H1 (cell line): ENCODE measurements at regions not wholly inside any gene's neighbourhood (a gene's known extent, or its start where the extent isn't known, plus 50 kb on each side); places are given as distances from the start of the nearest gene placed in this dataset.
"Not testable (repeated sequence)": the region's sequence is repeated elsewhere in the genome, so short reads cannot be mapped to it uniquely, and the experiment has no call there.

ENCODE experiments used
- CTCF ChIA-PET: fragments of 300-600 bp; sonication (Branson Sonifier 250); formaldehyde crosslinking; loops from one replicate; lab custom pipeline; 2021; ENCODE audit not compliant: partially characterized antibody; lab: Charles Lee
- POLR2A ChIA-PET: fragments of 300-600 bp; sonication (Branson Sonifier 250); formaldehyde crosslinking; loops from one replicate; lab custom pipeline; 2021; ENCODE audit warnings: inconsistent platforms; ENCODE audit not compliant: partially characterized antibody; lab: Charles Lee
- DNase-seq, 2 experiments: peaks; one replicate each; pipeline versions ENCODE4 v3.0.0 to v3.0.0-alpha.2; 2010 to 2022; ENCODE audit warnings: low spot score in 2 of 2, low read depth in 1 of 2, mixed read lengths in 1 of 2
- FAIRE-seq: peaks from 2 replicates; lab custom pipeline; 2011; peaks lifted over from hg19 to GRCh38; lab: Jason Lieb, UNC
- H2AFZ ChIP-seq: 2 replicates; pipeline ENCODE4 v1.8.1; 2012; ENCODE audit warnings: low read length, inconsistent platforms
- H2AK5ac ChIP-seq: 2 replicates; pipeline ENCODE4 v1.6.1; 2013; ENCODE audit warnings: low read depth, low read length
- H2BK120ac ChIP-seq: replicated peaks from 2 replicates; pipeline ENCODE3; 2013; ENCODE audit warnings: low read depth, low read length, inconsistent platforms
- H2BK12ac ChIP-seq: 2 replicates; pipeline ENCODE4 v1.6.1; 2013; ENCODE audit warnings: low read depth, low read length
- H2BK15ac ChIP-seq: 2 replicates; pipeline ENCODE4 v1.6.1; 2013; ENCODE audit warnings: low read length
- H2BK20ac ChIP-seq: 2 replicates; pipeline ENCODE4 v1.6.1; 2013; ENCODE audit warnings: low read length
- H2BK5ac ChIP-seq: 2 replicates; pipeline ENCODE4 v1.6.1; 2013; ENCODE audit warnings: low read depth, low read length
- H3K14ac ChIP-seq: 2 replicates; pipeline ENCODE4 v1.6.1; 2013; ENCODE audit warnings: inconsistent platforms; ENCODE audit not compliant: insufficient read length
- H3K18ac ChIP-seq: 2 replicates; pipeline ENCODE4 v1.6.1; 2013; ENCODE audit warnings: low read length; ENCODE audit errors: extremely low read depth
- H3K23ac ChIP-seq: 2 replicates; pipeline ENCODE4 v1.6.1; 2013; ENCODE audit warnings: inconsistent platforms; ENCODE audit not compliant: insufficient read length
- H3K23me2 ChIP-seq: 2 replicates; pipeline ENCODE4 v1.6.1; 2013; ENCODE audit warnings: low read depth, low read length
- H3K27ac ChIP-seq: 2 replicates; pipeline ENCODE4 v1.6.1; 2011; ENCODE audit warnings: low read depth, low read length, inconsistent platforms
- H3K27me3 ChIP-seq, 4 experiments: replicated peaks in 1 of 4; 1 replicate in 1 of 4; 2 replicates in 3 of 4; pipeline versions ENCODE4 v1.6.1 to v1.8.1; 2011 to 2013; ENCODE audit warnings: low read length in 3 of 4, mild to moderate bottlenecking in 3 of 4, inconsistent platforms in 2 of 4, mixed read lengths in 2 of 4, moderate library complexity in 1 of 4; ENCODE audit not compliant: control insufficient read depth in 3 of 4, insufficient read depth in 3 of 4; ENCODE audit errors: extremely low read depth in 1 of 4
- H3K36me3 ChIP-seq, 4 experiments: 2 replicates each; pipeline versions ENCODE4 v1.6.1 to v1.8.1; 2011 to 2013; ENCODE audit warnings: mild to moderate bottlenecking in 4 of 4, low read length in 3 of 4, moderate library complexity in 2 of 4, control low read depth in 1 of 4, inconsistent platforms in 1 of 4; ENCODE audit not compliant: insufficient read depth in 4 of 4, control insufficient read depth in 2 of 4
- H3K4ac ChIP-seq: replicated peaks from 2 replicates; pipeline ENCODE3; 2013; ENCODE audit warnings: low read length, low read depth, mixed read lengths, inconsistent platforms; ENCODE audit not compliant: insufficient read length
- H3K4me1 ChIP-seq, 4 experiments: replicated peaks in 1 of 4; 1 replicate in 1 of 4; 2 replicates in 3 of 4; pipeline versions ENCODE4 v1.6.1 to v1.8.1; 2011 to 2013; ENCODE audit warnings: low read length in 3 of 4, inconsistent platforms in 2 of 4, mixed read lengths in 1 of 4; ENCODE audit not compliant: insufficient read depth in 4 of 4, control insufficient read depth in 3 of 4
- H3K4me2 ChIP-seq, 2 experiments: 2 replicates each; pipeline versions ENCODE4 v1.6.1 to v1.8.1; 2011 to 2013; ENCODE audit warnings: low read depth in 2 of 2, low read length in 2 of 2, control low read depth in 1 of 2, inconsistent platforms in 1 of 2, mild to moderate bottlenecking in 1 of 2; ENCODE audit not compliant: insufficient read depth in 1 of 2
- H3K4me3 ChIP-seq, 4 experiments: fragments of 200-600, 300-600 bp in 1 of 4; sonication (generic), shearing (Covaris generic), sonication (Bioruptor Twin) in 1 of 4; 2 replicates each; pipeline versions ENCODE4 v1.5.1 to v1.8.1; 2011 to 2016; ENCODE audit warnings: low read length in 4 of 4, low read depth in 3 of 4, control low read depth in 2 of 4, inconsistent platforms in 2 of 4, mild to moderate bottlenecking in 2 of 4, mixed read lengths in 1 of 4, moderate library complexity in 1 of 4; ENCODE audit not compliant: insufficient read depth in 2 of 4; ENCODE audit errors: extremely low read depth in 1 of 4
- H3K56ac ChIP-seq: replicated peaks from 2 replicates; pipeline ENCODE3; 2013; ENCODE audit warnings: low read depth, mild to moderate bottlenecking, mixed read lengths, low read length, inconsistent platforms; ENCODE audit not compliant: insufficient read length
- H3K79me1 ChIP-seq: 2 replicates; pipeline ENCODE4 v1.6.1; 2013; ENCODE audit warnings: low read depth, low read length, control low read depth
- H3K79me2 ChIP-seq, 2 experiments: 2 replicates each; pipeline versions ENCODE4 v1.6.1 to v1.8.1; 2012 to 2013; ENCODE audit warnings: low read length in 2 of 2, mild to moderate bottlenecking in 2 of 2, inconsistent platforms in 1 of 2; ENCODE audit not compliant: insufficient read depth in 2 of 2, control insufficient read depth in 1 of 2
- H3K9ac ChIP-seq, 4 experiments: replicated peaks in 1 of 4; 1 replicate in 1 of 4; 2 replicates in 3 of 4; pipeline versions ENCODE4 v1.6.1 to v1.8.1; 2011 to 2013; ENCODE audit warnings: low read depth in 3 of 4, low read length in 3 of 4, control low read depth in 2 of 4, mild to moderate bottlenecking in 2 of 4, moderate library complexity in 2 of 4, inconsistent platforms in 1 of 4; ENCODE audit errors: extremely low read depth in 1 of 4
- H3K9me3 ChIP-seq, 2 experiments: 2 replicates each; pipeline versions ENCODE4 v1.6.1 to v1.8.1; 2012 to 2013; ENCODE audit warnings: mild to moderate bottlenecking in 2 of 2, moderate library complexity in 2 of 2, control low read depth in 1 of 2, inconsistent platforms in 1 of 2, low read depth in 1 of 2, low read length in 1 of 2, mixed read lengths in 1 of 2; ENCODE audit not compliant: insufficient read depth in 2 of 2
- H4K20me1 ChIP-seq, 2 experiments: replicated peaks in 1 of 2; 2 replicates each; pipeline versions ENCODE3 to v1.8.1; 2011 to 2013; ENCODE audit warnings: inconsistent platforms in 2 of 2, low read length in 2 of 2, mild to moderate bottlenecking in 1 of 2; ENCODE audit not compliant: insufficient read depth in 2 of 2, control insufficient read depth in 1 of 2
- H4K5ac ChIP-seq: 2 replicates; pipeline ENCODE4 v1.6.1; 2013; ENCODE audit warnings: low read length, low read depth, mixed read lengths, inconsistent platforms; ENCODE audit not compliant: insufficient read length
- H4K8ac ChIP-seq: 2 replicates; pipeline ENCODE4 v1.8.0; 2013; ENCODE audit warnings: mild to moderate bottlenecking, moderate library complexity, low read length, inconsistent platforms; ENCODE audit not compliant: insufficient read depth; ENCODE audit errors: extremely low read depth
- H4K91ac ChIP-seq: replicated peaks from 2 replicates; pipeline ENCODE3; 2013; ENCODE audit warnings: low read length, mixed read lengths, inconsistent platforms; ENCODE audit not compliant: insufficient read length
- WGBS, 2 experiments: shearing (Covaris generic) in 1 of 2; methylation state at CpG; one replicate each; pipeline versions ENCODE4 v1.1.6 to v1.1.7; 2013 to 2015; ENCODE audit warnings: low lambda C conversion rate in 2 of 2, mixed read lengths in 2 of 2, inconsistent platforms in 1 of 2, low coverage in 1 of 2, missing lambda C conversion rate in 1 of 2; ENCODE audit not compliant: insufficient replicate concordance in 2 of 2, insufficient coverage in 1 of 2, insufficient read length in 1 of 2; ENCODE audit errors: extremely low coverage in 1 of 2, missing lambda C conversion rate in 1 of 2; 5-methylcytosine and 5-hydroxymethylcytosine counted together

- H3K23ac ChIP-seq, H4K20me1 ChIP-seq, H3K18ac ChIP-seq, DNase-seq, FAIRE-seq, H3K4ac ChIP-seq, H2AK5ac ChIP-seq, H3K79me2 ChIP-seq, H2BK20ac ChIP-seq, H3K4me2 ChIP-seq, H3K9me3 ChIP-seq, H2BK15ac ChIP-seq, H3K4me1 ChIP-seq, H4K5ac ChIP-seq, H3K27ac ChIP-seq, H3K36me3 ChIP-seq, H3K27me3 ChIP-seq, H2BK5ac ChIP-seq, H2BK12ac ChIP-seq, H3K23me2 ChIP-seq, H4K91ac ChIP-seq, POLR2A ChIA-PET, H2AFZ ChIP-seq, H3K14ac ChIP-seq, H3K56ac ChIP-seq, H3K4me3 ChIP-seq, H4K8ac ChIP-seq, H2BK120ac ChIP-seq, H3K9ac ChIP-seq, H3K79me1 ChIP-seq, CTCF ChIA-PET: not testable (repeated sequence)
- WGBS, 2 experiments: 92% methylated on average over 3 of the region's 3 CpGs; no CpG with 5 or more reads in 1 of the 2 experiments
Observed at GRCh38 chr10:121278386-121278785, 319.9 kb downstream of the FGFR2 start.
